HG02763 (cell line): ENCODE measurements at regions not wholly inside any gene's neighbourhood (a gene's known extent, or its start where the extent isn't known, plus 50 kb on each side); places are given as distances from the start of the nearest gene placed in this dataset.

Source experiments
- ATAC-seq: cut with Tn5 transposase; IDR thresholded peaks from one replicate; pipeline ENCODE4 v1.9.1; 2021; ENCODE audit warnings: mild to moderate bottlenecking, moderate library complexity; ENCODE audit not compliant: unreplicated experiment

DNA sequence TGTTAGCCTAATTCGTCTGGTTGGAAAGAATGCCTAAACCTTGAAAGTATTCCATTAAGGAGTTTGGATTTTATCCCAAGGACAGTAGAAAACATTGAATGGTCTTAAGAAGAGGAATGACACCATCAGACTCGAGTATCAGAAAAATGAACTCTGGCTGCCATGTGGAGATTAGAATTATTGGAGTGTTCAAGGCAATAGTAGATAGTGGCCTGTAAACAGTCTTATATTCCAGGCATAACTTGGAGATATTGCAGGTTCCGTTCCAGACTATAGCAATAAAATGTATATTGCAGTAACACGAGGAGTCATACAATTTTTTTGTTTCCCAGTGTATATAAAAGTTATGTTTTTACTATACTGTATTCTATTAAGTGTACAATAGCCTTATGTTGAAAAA is 130.9 kb downstream of the GDAP2 start:
- ATAC-seq, result no peak

DNA sequence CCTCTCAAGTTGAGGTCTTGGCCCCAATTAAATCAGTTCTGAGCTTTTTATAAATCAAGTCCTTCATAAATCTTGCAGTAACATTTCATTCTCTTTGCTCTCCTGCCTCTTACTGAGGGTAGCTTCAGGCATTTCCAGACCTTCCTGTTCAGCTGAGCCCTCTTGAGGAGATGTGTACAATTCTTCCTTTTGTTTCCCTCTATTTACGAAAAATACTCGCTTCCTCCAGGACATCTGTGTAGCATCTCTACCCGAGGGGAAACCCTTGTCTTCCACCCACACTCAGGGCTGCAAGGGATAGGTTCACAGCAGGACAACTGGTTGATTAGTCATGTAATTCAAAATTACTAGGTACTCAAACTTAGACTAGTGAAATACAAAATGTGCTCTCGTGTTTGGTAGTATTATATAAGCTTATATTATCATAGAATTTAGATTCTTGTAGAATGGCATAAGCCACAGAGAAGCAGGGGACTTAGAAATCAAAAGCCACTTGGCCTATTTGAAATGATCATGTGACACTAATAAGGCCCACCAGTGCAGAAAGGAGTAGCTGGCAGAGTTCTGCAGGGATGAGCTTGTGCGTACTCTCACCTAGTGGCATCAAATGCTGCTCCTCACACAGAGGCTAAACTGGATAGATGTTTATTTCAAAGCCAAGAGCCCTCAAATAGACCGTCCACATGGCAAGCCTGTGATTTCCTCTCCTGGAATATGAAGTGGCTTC is 126.7 kb downstream of the GDAP2 start:
- ATAC-seq, result no peak

DNA sequence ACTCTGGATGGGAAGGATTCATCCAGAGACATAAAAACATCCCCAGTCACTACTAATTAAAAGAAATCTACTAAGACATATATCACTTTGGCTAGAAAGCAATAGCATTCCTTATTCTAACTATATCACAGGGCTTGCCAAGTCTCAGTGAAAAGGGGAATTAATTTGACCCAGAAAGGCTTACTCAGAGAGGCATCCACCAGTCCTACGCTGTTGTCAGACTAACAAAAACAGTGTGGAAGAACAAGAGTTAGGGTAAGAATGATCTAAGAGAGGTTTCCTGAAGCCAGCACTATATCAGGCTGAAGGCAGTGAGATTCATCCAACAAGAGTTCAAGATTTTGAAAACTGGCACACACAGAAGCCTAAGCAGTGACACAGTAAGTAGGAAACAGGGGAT is 126.1 kb downstream of the GDAP2 start:
- no peak for ATAC-seq

DNA sequence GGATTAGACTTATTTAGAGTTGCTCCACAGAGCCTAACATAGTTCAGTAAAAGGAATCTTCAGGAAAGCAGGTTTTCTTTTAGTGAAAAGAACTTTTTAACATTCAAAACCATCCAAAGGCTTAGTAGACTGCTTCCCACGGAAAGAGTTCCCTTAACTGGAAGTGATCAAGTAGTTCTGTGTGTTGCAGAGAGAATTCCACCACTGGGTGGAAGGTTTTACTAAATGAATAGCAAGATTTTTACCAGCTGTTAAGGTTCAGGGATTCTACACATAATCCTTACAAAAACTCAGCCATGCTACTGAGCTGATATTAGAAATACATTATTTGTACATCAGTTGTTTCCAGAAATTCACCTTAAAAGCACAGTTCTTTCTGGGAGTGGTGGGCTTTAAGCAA is 119.7 kb downstream of the GDAP2 start:
- no peak for ATAC-seq

DNA sequence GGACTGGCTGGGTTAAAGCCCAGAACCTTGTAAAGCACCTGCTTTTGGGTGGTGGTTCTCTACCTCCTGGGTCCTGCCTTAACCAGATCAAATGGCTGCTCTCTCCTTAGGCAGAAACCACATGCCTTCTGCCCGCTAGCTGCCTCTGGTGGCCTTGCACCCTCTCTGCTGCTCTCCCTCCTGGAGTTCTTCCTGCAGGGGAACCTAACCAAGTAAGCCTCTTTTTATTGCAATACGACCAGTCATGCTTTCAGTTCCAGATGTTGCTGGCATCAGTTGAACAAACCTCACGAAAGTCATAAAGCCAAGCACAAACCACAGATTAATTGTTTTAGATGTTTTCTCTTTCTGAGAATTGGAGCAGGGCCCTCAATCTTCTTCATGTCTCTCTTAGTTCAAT is 118.9 kb downstream of the GDAP2 start:
- no peak for ATAC-seq

DNA sequence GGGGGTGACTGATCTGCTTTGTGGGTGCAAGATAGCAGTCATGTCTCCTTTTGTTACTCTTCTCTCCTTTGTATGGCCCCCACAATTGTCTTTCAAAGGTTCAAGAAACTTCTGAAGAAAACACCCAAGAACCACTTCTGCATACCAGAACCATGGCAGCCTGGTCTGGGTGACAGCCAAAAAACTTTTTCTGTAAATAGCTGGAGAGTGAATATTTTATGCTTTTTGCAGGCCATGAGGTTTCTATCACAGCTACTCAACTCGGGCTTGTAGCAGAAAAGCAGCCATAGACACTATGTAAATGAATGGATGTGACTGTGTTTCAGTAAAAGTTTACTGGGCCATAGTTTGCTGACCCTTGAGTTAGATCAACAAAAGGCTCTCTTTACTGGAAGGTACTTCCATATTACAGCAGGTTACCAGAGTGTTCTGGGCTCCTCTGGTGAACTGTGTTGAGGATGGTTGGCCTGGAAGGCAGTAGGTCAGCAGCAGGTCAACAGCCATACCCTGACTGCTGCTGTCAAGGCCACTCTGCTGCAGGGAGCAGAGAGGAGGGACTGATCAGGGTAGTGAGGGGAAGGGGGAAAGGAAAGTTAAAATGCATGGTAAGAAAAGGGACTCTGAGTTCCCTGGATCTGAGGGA is 116.4 kb downstream of the GDAP2 start:
- ATAC-seq, result no peak
